ENCODE measurements at regions not wholly inside any gene's neighbourhood (a gene's known extent, or its start where the extent isn't known, plus 50 kb on each side); places are given as distances from the start of the nearest gene placed in this dataset.
"Not testable (repeated sequence)": the region's sequence is repeated elsewhere in the genome, so short reads cannot be mapped to it uniquely, and the experiment has no call there.

- not testable (repeated sequence) for DNase-seq (ENCODE audit: low spot score in 2 of 2); FAIRE-seq
Observed at GRCh38 chr3:164401440-164401839, 676.9 kb downstream of the SI start.

GRCh38 chr3:164397462-164397861 is 680.8 kb downstream of the SI start:
- DNase-seq (ENCODE audit: low spot score in 2 of 2) (no peak), FAIRE-seq (no peak)

GRCh38 chr3:164393171-164393570 is 685.1 kb downstream of the SI start:
- FAIRE-seq = no peak
- no peak for DNase-seq (ENCODE audit: low spot score in 2 of 2)

GRCh38 chr3:164390046-164390445 is 688.2 kb downstream of the SI start:
- no peak for FAIRE-seq

GRCh38 chr3:164387236-164387635 is 691.1 kb downstream of the SI start:
- no peak for FAIRE-seq
- DNase-seq (ENCODE audit: low spot score in 2 of 2) = no peak

More at GRCh38 chr3:164390046-164390445, 688.2 kb downstream of the SI start:
- no peak for DNase-seq (ENCODE audit: low spot score in 2 of 2)

GRCh38 chr3:164380156-164380555 is 698.1 kb downstream of the SI start:
- FAIRE-seq (no peak), DNase-seq (ENCODE audit: low spot score in 2 of 2) (no peak)

- peak in 1 of 2 donors; percentile 1 for DNase-seq (ENCODE audit: low spot score in 2 of 2)
- no peak for FAIRE-seq
Observed at GRCh38 chr3:164377466-164377865, 700.8 kb downstream of the SI start.

GRCh38 chr3:164375995-164376394 is 702.3 kb downstream of the SI start:
- DNase-seq (ENCODE audit: low spot score in 2 of 2) = no peak
- no peak for FAIRE-seq

GRCh38 chr3:164375538-164375937 is 702.8 kb downstream of the SI start:
- FAIRE-seq (peak; percentile 37), DNase-seq (ENCODE audit: low spot score in 2 of 2) (no peak)

- no peak for DNase-seq (ENCODE audit: low spot score in 2 of 2)
- FAIRE-seq = no peak
Observed at GRCh38 chr3:164371681-164372080, 706.6 kb downstream of the SI start.

GRCh38 chr3:164370970-164371369 is 707.3 kb downstream of the SI start:
- no peak for FAIRE-seq
- DNase-seq (ENCODE audit: low spot score in 2 of 2) = no peak

GRCh38 chr3:164365242-164365641 is 713.1 kb downstream of the SI start:
- FAIRE-seq = no peak
- DNase-seq (ENCODE audit: low spot score in 2 of 2) = no peak

- FAIRE-seq (no peak), DNase-seq (ENCODE audit: low spot score in 2 of 2) (no peak)
Observed at GRCh38 chr3:164364111-164364510, 714.2 kb downstream of the SI start.

- DNase-seq (ENCODE audit: low spot score in 2 of 2) = no peak
- no peak for FAIRE-seq
Observed at GRCh38 chr3:164360738-164361406, 717.4 kb downstream of the SI start.

- FAIRE-seq (no peak), DNase-seq (ENCODE audit: low spot score in 2 of 2) (no peak)
Observed at GRCh38 chr3:164360078-164360578, 718.2 kb downstream of the SI start.

- DNase-seq (ENCODE audit: low spot score in 2 of 2) (no peak), FAIRE-seq (no peak)
Observed at GRCh38 chr3:164352991-164353390, 725.3 kb downstream of the SI start.

GRCh38 chr3:164351131-164351530 is 727.2 kb downstream of the SI start:
- no peak for DNase-seq (ENCODE audit: low spot score in 2 of 2)
- no peak for FAIRE-seq

- DNase-seq (ENCODE audit: low spot score in 2 of 2); FAIRE-seq: not testable (repeated sequence)
Observed at GRCh38 chr3:164342206-164342605, 736.1 kb downstream of the SI start.

- DNase-seq (ENCODE audit: low spot score in 2 of 2) (no peak), FAIRE-seq (no peak)
Observed at GRCh38 chr3:164341086-164341485, 737.2 kb downstream of the SI start.

- FAIRE-seq (no peak), DNase-seq (ENCODE audit: low spot score in 2 of 2) (no peak)
Observed at GRCh38 chr3:164340273-164340672, 738.0 kb downstream of the SI start.

- FAIRE-seq (no peak), DNase-seq (ENCODE audit: low spot score in 2 of 2) (no peak)
Observed at GRCh38 chr3:164332831-164333802, 745.2 kb downstream of the SI start.
